GM23338 (cell line): ENCODE measurements at regions not wholly inside any gene's neighbourhood (a gene's known extent, or its start where the extent isn't known, plus 50 kb on each side); places are given as distances from the start of the nearest gene placed in this dataset.

ENCODE experiments used
- ATAC-seq: fragments of 200-7000 bp; cut with Tn5 transposase; 3 replicates; pipeline ENCODE4 v1.9.1; 2020
- DNase-seq: peaks from one replicate; pipeline ENCODE4 v3.0.0-alpha.2; 2015; ENCODE audit warnings: low spot score
- H2AFZ ChIP-seq: fragments of 200-600 bp; sonication (generic); 2 replicates; pipeline ENCODE4 v1.8.0; 2016; ENCODE audit warnings: antibody characterized with exemption, mild to moderate bottlenecking, moderate library complexity
- H3F3A ChIP-seq: fragments of 200-600 bp; sonication (generic); replicated peaks from 2 replicates; pipeline ENCODE4 v1.8.0; 2017; ENCODE audit warnings: antibody characterized with exemption, mixed run types, low read depth
- H3K27ac ChIP-seq: fragments of 200-600 bp; sonication (generic); 2 replicates; pipeline ENCODE4 v1.6.1; 2016; ENCODE audit warnings: low read depth
- H3K27me3 ChIP-seq: fragments of 200-600 bp; sonication (generic); 2 replicates; pipeline ENCODE4 v1.8.0; 2016; ENCODE audit warnings: mild to moderate bottlenecking, mixed run types, moderate library complexity; ENCODE audit not compliant: insufficient read depth
- H3K36me3 ChIP-seq: fragments of 200-600 bp; sonication (generic); 2 replicates; pipeline ENCODE4 v1.8.0; 2016; ENCODE audit warnings: mild to moderate bottlenecking; ENCODE audit not compliant: insufficient read depth
- H3K4me1 ChIP-seq: fragments of 200-600 bp; sonication (generic); 2 replicates; pipeline ENCODE4 v1.8.0; 2016; ENCODE audit warnings: mild to moderate bottlenecking, moderate library complexity; ENCODE audit not compliant: insufficient read depth
- H3K4me2 ChIP-seq: fragments of 200-600 bp; sonication (generic); 2 replicates; pipeline ENCODE4 v1.7.1; 2017; ENCODE audit warnings: mixed run types
- H3K4me3 ChIP-seq: fragments of 200-600 bp; sonication (generic); 2 replicates; pipeline ENCODE4 v1.6.1; 2016; ENCODE audit warnings: mixed run types
- H3K79me2 ChIP-seq: fragments of 200-600 bp; sonication (generic); replicated peaks from 2 replicates; pipeline ENCODE4 v1.8.0; 2017; ENCODE audit warnings: mild to moderate bottlenecking; ENCODE audit not compliant: insufficient read depth
- H3K9me2 ChIP-seq: fragments of 200-600 bp; sonication (generic); 2 replicates; pipeline ENCODE4 v1.8.0; 2017; ENCODE audit not compliant: insufficient read depth
- H4K20me1 ChIP-seq: fragments of 200-600 bp; sonication (generic); replicated peaks from 2 replicates; pipeline ENCODE4 v1.8.0; 2017; ENCODE audit warnings: mild to moderate bottlenecking; ENCODE audit not compliant: insufficient read depth
- H3K27ac Mint-ChIP-seq: 2 replicates; pipeline ENCODE4 v1.8.0; 2020; ENCODE audit warnings: inconsistent platforms, mild to moderate bottlenecking, moderate library complexity, mixed read lengths
- H3K27me3 Mint-ChIP-seq: 3 replicates; pipeline ENCODE4 v1.8.0; 2022; ENCODE audit warnings: low read depth, mild to moderate bottlenecking, moderate library complexity, mixed read lengths, inconsistent platforms; ENCODE audit not compliant: insufficient read depth, poor library complexity
- H3K36me3 Mint-ChIP-seq: 3 replicates; pipeline ENCODE4 v1.8.0; 2021; ENCODE audit warnings: low read depth, mild to moderate bottlenecking, inconsistent platforms, moderate library complexity, mixed read lengths
- H3K4me1 Mint-ChIP-seq: 3 replicates; pipeline ENCODE4 v1.8.0; 2020; ENCODE audit warnings: mild to moderate bottlenecking, inconsistent platforms, mixed read lengths
- H3K4me3 Mint-ChIP-seq: 3 replicates; pipeline ENCODE4 v1.8.0; 2021; ENCODE audit warnings: moderate library complexity, mild to moderate bottlenecking, inconsistent platforms, mixed read lengths
- H3K9me3 Mint-ChIP-seq: 3 replicates; pipeline ENCODE4 v1.8.0; 2020; ENCODE audit warnings: moderate library complexity, mild to moderate bottlenecking, inconsistent platforms, mixed read lengths
- CREB1 ChIP-seq: fragments of 250-450 bp; sonication (Bioruptor Pico); IDR thresholded peaks from 2 replicates; pipeline ENCODE4 v1.5.0; 2020; ENCODE audit warnings: low read depth, mild to moderate bottlenecking, moderate library complexity
- CTCF ChIP-seq, 2 experiments: fragments of 200-600 bp in 1 of 2; sonication (generic) in 1 of 2; conservative IDR thresholded peaks; 2 replicates each; pipeline versions ENCODE4 v1.5.1 to v1.6.1; 2016 to 2017; ENCODE audit warnings: antibody characterized with exemption in 2 of 2, low read depth in 2 of 2, mild to moderate bottlenecking in 2 of 2, moderate library complexity in 1 of 2
- ETS1 ChIP-seq: IDR thresholded peaks from 2 replicates; pipeline ENCODE4 v1.6.1; 2016; ENCODE audit warnings: antibody characterized with exemption
- EZH2 ChIP-seq: fragments of 200-600 bp; sonication (generic); IDR thresholded peaks from one replicate; pipeline ENCODE4 v1.8.0; 2017; ENCODE audit warnings: antibody characterized with exemption, mild to moderate bottlenecking, low read depth; ENCODE audit not compliant: unreplicated experiment
- EZH2phosphoT487 ChIP-seq: fragments of 200-600 bp; sonication (generic); IDR thresholded peaks from one replicate; pipeline ENCODE4 v1.8.1; 2018; ENCODE audit warnings: antibody characterized with exemption; ENCODE audit not compliant: unreplicated experiment
- JUNB ChIP-seq: IDR thresholded peaks from one replicate; pipeline ENCODE4 v1.6.1; 2016; ENCODE audit warnings: antibody characterized with exemption; ENCODE audit not compliant: unreplicated experiment
- NANOG ChIP-seq: IDR thresholded peaks from 2 replicates; pipeline ENCODE4 v1.6.1; 2016; ENCODE audit warnings: antibody characterized with exemption, borderline replicate concordance
- POLR2AphosphoS5 ChIP-seq: IDR thresholded peaks from 2 replicates; pipeline ENCODE4 v1.6.1; 2016; ENCODE audit warnings: antibody characterized with exemption, low read depth
- REST ChIP-seq: IDR thresholded peaks from one replicate; pipeline ENCODE4 v1.6.1; 2018; ENCODE audit warnings: antibody characterized with exemption; ENCODE audit not compliant: unreplicated experiment
- STAT1 ChIP-seq: IDR thresholded peaks from one replicate; pipeline ENCODE4 v1.6.1; 2016; ENCODE audit warnings: antibody characterized with exemption; ENCODE audit not compliant: unreplicated experiment
- ZNF114 ChIP-seq: fragments of 250-450 bp; sonication (Bioruptor Pico); IDR thresholded peaks from 2 replicates; pipeline ENCODE4 v1.5.0; 2020; ENCODE audit warnings: mild to moderate bottlenecking, moderate library complexity
- ZNF331 ChIP-seq: fragments of 250-450 bp; sonication (Bioruptor Pico); IDR thresholded peaks from 2 replicates; pipeline ENCODE4 v1.5.0; 2020; ENCODE audit warnings: low read depth, mild to moderate bottlenecking, moderate library complexity
- TF ChIP-seq, protein P1 (sequence below): fragments of 250-450 bp; sonication (Bioruptor Pico); IDR thresholded peaks from 2 replicates; pipeline ENCODE4 v1.5.0; 2020; ENCODE audit warnings: mild to moderate bottlenecking, moderate library complexity

DNA sequence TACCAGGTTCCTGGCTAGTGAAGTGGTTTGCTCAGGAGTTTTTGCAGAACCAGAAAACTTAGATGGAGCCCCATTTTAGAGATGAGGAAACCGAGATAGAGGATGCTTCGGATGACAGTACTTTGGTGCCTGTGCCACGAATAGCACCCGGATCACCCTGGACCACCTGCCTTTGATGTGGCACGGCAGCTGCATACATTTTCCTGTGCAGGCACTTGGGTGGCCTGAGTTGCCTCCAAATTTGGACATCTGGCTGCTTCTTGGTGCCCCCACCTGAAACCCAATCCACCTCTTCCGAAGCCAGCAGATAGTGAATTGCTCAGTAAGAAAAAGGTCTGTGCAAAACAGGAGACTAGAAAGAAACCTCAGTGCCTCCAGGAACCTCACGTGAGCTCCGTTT, 140.6 kb upstream of the ID2 start:
- Histone ChIP-seq H3K79me2 (no peaks in the 10 kb centered on the region), H3K27me3 (no peaks in the 10 kb centered on the region), H3K36me3 (no peaks in the 10 kb centered on the region), H3K4me1 (no peaks in the 10 kb centered on the region), H4K20me1 (no peaks in the 10 kb centered on the region), H3K4me2 (no peak overlapping the region), H3F3A (no peaks in the 10 kb centered on the region), H3K4me3 (no peak overlapping the region), H3K9me2 (no peaks in the 10 kb centered on the region), H3K27ac (no peak overlapping the region), H2AFZ (no peak overlapping the region)
- no peak for ATAC-seq
- H3K36me3 Mint-ChIP-seq: peaks cover 3% of the 10 kb centered on the region; the same call in 1 of the 3 replicates
- H3K4me1 Mint-ChIP-seq: no peaks in the 10 kb centered on the region; the same call in 1 of the 3 replicates
- no peak overlapping the region for H3K27ac Mint-ChIP-seq
- H3K9me3 Mint-ChIP-seq: no peaks in the 10 kb centered on the region
- H3K27me3 Mint-ChIP-seq: peaks cover 11% of the 10 kb centered on the region
- no peak for DNase-seq
- H3K4me3 Mint-ChIP-seq: no peak overlapping the region
- TF ChIP-seq STAT1: no peak
- TF ChIP-seq REST: no peak
- no peak for TF ChIP-seq CREB1
- no peak for TF ChIP-seq EZH2phosphoT487
- TF ChIP-seq POLR2AphosphoS5: no peak
- no peak for TF ChIP-seq ZNF331 (CRISPR knock-in tag)
- no peak for TF ChIP-seq ETS1
- no peak for TF ChIP-seq ZNF114 (CRISPR knock-in tag)
- TF ChIP-seq CTCF (conservative IDR thresholded peaks at IDR 0.05; ENCODE audit: low read depth in 2 of 2): no peak
- TF ChIP-seq, protein P1, sequence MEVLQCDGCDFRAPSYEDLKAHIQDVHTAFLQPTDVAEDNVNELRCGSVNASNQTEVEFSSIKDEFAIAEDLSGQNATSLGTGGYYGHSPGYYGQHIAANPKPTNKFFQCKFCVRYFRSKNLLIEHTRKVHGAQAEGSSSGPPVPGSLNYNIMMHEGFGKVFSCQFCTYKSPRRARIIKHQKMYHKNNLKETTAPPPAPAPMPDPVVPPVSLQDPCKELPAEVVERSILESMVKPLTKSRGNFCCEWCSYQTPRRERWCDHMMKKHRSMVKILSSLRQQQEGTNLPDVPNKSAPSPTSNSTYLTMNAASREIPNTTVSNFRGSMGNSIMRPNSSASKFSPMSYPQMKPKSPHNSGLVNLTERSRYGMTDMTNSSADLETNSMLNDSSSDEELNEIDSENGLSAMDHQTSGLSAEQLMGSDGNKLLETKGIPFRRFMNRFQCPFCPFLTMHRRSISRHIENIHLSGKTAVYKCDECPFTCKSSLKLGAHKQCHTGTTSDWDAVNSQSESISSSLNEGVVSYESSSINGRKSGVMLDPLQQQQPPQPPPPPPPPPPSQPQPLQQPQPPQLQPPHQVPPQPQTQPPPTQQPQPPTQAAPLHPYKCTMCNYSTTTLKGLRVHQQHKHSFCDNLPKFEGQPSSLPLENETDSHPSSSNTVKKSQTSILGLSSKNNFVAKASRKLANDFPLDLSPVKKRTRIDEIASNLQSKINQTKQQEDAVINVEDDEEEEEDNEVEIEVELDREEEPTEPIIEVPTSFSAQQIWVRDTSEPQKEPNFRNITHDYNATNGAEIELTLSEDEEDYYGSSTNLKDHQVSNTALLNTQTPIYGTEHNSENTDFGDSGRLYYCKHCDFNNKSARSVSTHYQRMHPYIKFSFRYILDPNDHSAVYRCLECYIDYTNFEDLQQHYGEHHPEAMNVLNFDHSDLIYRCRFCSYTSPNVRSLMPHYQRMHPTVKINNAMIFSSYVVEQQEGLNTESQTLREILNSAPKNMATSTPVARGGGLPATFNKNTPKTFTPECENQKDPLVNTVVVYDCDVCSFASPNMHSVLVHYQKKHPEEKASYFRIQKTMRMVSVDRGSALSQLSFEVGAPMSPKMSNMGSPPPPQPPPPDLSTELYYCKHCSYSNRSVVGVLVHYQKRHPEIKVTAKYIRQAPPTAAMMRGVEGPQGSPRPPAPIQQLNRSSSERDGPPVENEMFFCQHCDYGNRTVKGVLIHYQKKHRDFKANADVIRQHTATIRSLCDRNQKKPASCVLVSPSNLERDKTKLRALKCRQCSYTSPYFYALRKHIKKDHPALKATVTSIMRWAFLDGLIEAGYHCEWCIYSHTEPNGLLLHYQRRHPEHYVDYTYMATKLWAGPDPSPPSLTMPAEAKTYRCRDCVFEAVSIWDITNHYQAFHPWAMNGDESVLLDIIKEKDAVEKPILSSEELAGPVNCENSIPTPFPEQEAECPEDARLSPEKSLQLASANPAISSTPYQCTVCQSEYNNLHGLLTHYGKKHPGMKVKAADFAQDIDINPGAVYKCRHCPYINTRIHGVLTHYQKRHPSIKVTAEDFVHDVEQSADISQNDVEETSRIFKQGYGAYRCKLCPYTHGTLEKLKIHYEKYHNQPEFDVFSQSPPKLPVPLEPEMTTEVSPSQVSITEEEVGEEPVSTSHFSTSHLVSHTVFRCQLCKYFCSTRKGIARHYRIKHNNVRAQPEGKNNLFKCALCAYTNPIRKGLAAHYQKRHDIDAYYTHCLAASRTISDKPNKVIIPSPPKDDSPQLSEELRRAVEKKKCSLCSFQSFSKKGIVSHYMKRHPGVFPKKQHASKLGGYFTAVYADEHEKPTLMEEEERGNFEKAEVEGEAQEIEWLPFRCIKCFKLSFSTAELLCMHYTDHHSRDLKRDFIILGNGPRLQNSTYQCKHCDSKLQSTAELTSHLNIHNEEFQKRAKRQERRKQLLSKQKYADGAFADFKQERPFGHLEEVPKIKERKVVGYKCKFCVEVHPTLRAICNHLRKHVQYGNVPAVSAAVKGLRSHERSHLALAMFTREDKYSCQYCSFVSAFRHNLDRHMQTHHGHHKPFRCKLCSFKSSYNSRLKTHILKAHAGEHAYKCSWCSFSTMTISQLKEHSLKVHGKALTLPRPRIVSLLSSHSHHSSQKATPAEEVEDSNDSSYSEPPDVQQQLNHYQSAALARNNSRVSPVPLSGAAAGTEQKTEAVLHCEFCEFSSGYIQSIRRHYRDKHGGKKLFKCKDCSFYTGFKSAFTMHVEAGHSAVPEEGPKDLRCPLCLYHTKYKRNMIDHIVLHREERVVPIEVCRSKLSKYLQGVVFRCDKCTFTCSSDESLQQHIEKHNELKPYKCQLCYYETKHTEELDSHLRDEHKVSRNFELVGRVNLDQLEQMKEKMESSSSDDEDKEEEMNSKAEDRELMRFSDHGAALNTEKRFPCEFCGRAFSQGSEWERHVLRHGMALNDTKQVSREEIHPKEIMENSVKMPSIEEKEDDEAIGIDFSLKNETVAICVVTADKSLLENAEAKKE: no peak
- no peak for TF ChIP-seq EZH2
- TF ChIP-seq NANOG: no peak
- no peak for TF ChIP-seq JUNB
